Spleen (tissue), 11 donors: ENCODE measurements at regions not wholly inside any gene's neighbourhood (a gene's known extent, or its start where the extent isn't known, plus 50 kb on each side); places are given as distances from the start of the nearest gene placed in this dataset.

Experiments
- DNase-seq: peaks from one replicate; pipeline ENCODE4 v3.0.0-alpha.2; 2020
- H3K27ac ChIP-seq, 8 donors: fragments of 200-600 bp; sonication (generic) in 7 of 8; 1 replicate in 4 of 8; 2 replicates in 4 of 8; pipeline versions ENCODE4 v1.5.0 to v1.8.0; 2016 to 2021; ENCODE audit warnings: inconsistent platforms in 4 of 8, mild to moderate bottlenecking in 4 of 8, moderate library complexity in 1 of 8
- H3K27me3 ChIP-seq, 7 donors: fragments of 200-600 bp; sonication (generic) in 6 of 7; replicated peaks in 1 of 7; 1 replicate in 4 of 7; 2 replicates in 3 of 7; pipeline versions ENCODE4 v1.5.0 to v1.8.0; 2016 to 2021; ENCODE audit warnings: inconsistent platforms in 3 of 7, mild to moderate bottlenecking in 1 of 7
- H3K36me3 ChIP-seq, 6 donors: fragments of 200-600 bp; sonication (generic) in 5 of 6; 1 replicate in 4 of 6; 2 replicates in 2 of 6; pipeline versions ENCODE4 v1.5.0 to v1.8.0; 2016 to 2021; ENCODE audit warnings: inconsistent platforms in 2 of 6
- H3K4me1 ChIP-seq, 6 donors: fragments of 200-600 bp; sonication (generic) in 5 of 6; 1 replicate in 3 of 6; 2 replicates in 3 of 6; pipeline versions ENCODE4 v1.5.0 to v1.8.0; 2016 to 2021; ENCODE audit warnings: inconsistent platforms in 3 of 6
- H3K4me3 ChIP-seq, 8 donors: fragments of 200-600 bp; sonication (generic) in 7 of 8; 1 replicate in 4 of 8; 2 replicates in 4 of 8; pipeline versions ENCODE4 v1.5.0 to v1.8.0; 2016 to 2021; ENCODE audit warnings: inconsistent platforms in 4 of 8, mild to moderate bottlenecking in 4 of 8, moderate library complexity in 2 of 8
- H3K9me3 ChIP-seq, 8 donors: fragments of 200-600 bp; sonication (generic) in 7 of 8; 1 replicate in 4 of 8; 2 replicates in 4 of 8; pipeline versions ENCODE4 v1.5.0 to v1.8.0; 2016 to 2021; ENCODE audit warnings: inconsistent platforms in 4 of 8
- POLR2A ChIP-seq, 3 donors: fragments of 450-650 bp; IDR thresholded peaks; one replicate each; pipeline ENCODE4 v1.5.1; 2017; ENCODE audit warnings: antibody characterized with exemption in 3 of 3, mild to moderate bottlenecking in 1 of 3
- POLR2AphosphoS5 ChIP-seq, 3 donors: sonication (generic); formaldehyde crosslinking; IDR thresholded peaks; one replicate each; pipeline ENCODE4 v1.5.1; 2017; ENCODE audit warnings: antibody characterized with exemption in 3 of 3
- WGBS, 5 donors: extraction: QIAGEN DNeasy Blood & Tissue Kit in 3 of 5; methylation state at CpG; one replicate each; pipeline versions ENCODE4 v1.1.5 to v1.1.7; 2013 to 2018; 5-methylcytosine and 5-hydroxymethylcytosine counted together
- intact Hi-C: fragments of 100-400 bp; cut with DNase I; formaldehyde crosslinking; loops from one replicate; pipeline ENCODE4 v1.15.0; 2023; ENCODE audit warnings: low total_unique reads
- TF ChIP-seq, protein P1 (sequence below), 11 experiments: fragments of 200-600 bp in 7 of 11; fragments of 450-650 bp in 4 of 11; sonication (generic) in 4 of 11; IDR thresholded peaks in 8 of 11; conservative IDR thresholded peaks in 3 of 11; 1 replicate in 7 of 11; 2 replicates in 4 of 11; pipeline versions ENCODE4 v1.4.0 to v1.8.0; 2016 to 2021; ENCODE audit warnings: antibody characterized with exemption in 11 of 11, inconsistent platforms in 4 of 11, mild to moderate bottlenecking in 1 of 11
- donor health status: healthy with polysubstance abuse.
- donor health status: DM: no; HTN: no; CAD: no; lungs with moderate emphysema.
- donor health status: DM: no; HTN: no; CAD: no.
- donor health status: Bipolar disorder and iron deficiency.
- donor health status: healthy.
- donor health status: DM: no; HTN: no; CAD: no.
- donor health status: DM: yes; HTN: yes; CAD: no.

GRCh38 chr14:85319101-85319500, 210.8 kb upstream of the FLRT2 start:
- no peak for DNase-seq
- intact Hi-C loops: no loop called here
- Histone ChIP-seq H3K27me3 (no peaks in the 10 kb centered on the region), H3K4me1 (peaks cover 0 to 10% (median 5%) of the 10 kb centered on the region in 6 donors), H3K27ac (no peak overlapping the region), H3K9me3 (no peaks in the 10 kb centered on the region), H3K4me3 (no peak overlapping the region), H3K36me3 (no peaks in the 10 kb centered on the region)
- no peak for TF ChIP-seq POLR2A (IDR thresholded peaks at IDR 0.05)
- TF ChIP-seq, protein P1, sequence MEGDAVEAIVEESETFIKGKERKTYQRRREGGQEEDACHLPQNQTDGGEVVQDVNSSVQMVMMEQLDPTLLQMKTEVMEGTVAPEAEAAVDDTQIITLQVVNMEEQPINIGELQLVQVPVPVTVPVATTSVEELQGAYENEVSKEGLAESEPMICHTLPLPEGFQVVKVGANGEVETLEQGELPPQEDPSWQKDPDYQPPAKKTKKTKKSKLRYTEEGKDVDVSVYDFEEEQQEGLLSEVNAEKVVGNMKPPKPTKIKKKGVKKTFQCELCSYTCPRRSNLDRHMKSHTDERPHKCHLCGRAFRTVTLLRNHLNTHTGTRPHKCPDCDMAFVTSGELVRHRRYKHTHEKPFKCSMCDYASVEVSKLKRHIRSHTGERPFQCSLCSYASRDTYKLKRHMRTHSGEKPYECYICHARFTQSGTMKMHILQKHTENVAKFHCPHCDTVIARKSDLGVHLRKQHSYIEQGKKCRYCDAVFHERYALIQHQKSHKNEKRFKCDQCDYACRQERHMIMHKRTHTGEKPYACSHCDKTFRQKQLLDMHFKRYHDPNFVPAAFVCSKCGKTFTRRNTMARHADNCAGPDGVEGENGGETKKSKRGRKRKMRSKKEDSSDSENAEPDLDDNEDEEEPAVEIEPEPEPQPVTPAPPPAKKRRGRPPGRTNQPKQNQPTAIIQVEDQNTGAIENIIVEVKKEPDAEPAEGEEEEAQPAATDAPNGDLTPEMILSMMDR (IDR thresholded peaks at IDR 0.05 in 8 of 11, conservative IDR thresholded peaks at IDR 0.05 in 3 of 11): no peak
- TF ChIP-seq POLR2AphosphoS5 (IDR thresholded peaks at IDR 0.05): no peak
- 84 to 92% (median 88%) methylated on average over 5 of the region's 5 CpGs for WGBS, 5 donors

DNA sequence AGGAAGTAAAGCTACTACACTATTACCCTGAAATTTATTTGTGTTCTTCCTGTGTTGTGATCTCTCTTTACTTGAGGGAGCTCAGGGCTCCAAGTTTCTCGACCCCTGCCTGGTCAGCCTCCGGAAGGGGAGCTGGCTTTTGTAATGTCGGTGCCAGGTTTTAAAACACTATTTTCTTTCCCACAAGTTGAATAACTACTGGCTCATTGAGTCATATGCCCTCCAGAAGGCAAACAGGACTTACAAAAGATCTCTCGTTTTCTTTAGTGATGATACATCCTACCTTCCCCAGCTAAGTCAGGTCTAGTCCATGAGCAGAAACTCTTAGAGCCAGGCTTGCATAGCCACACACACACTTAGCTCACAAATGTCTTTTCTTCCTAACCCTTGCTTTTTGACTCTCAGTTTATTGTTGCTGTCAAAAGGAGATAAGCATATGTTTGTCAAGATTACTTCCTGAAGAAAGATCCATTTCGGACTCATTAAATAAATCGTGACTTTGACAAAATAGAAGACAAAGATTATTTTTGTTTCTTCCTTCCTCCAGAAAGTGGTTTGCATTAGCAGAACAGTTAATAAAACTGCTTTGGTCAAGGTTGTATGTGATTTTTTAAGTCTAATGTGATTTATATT, 209.8 kb upstream of the FLRT2 start:
- DNase-seq: no peak
- no peak overlapping the region for H3K4me3 ChIP-seq
- TF ChIP-seq, protein P1 (IDR thresholded peaks at IDR 0.05 in 8 of 11, conservative IDR thresholded peaks at IDR 0.05 in 3 of 11): no peak
- TF ChIP-seq POLR2AphosphoS5 (IDR thresholded peaks at IDR 0.05) (no peak), POLR2A (IDR thresholded peaks at IDR 0.05) (no peak)
- 10 to 17% (median 12%) methylated on average over 6 of the region's 6 CpGs for WGBS, 5 donors
- no peaks in the 10 kb centered on the region for H3K9me3 ChIP-seq
- H3K36me3 ChIP-seq: no peaks in the 10 kb centered on the region
- H3K4me1 ChIP-seq: peaks cover 0 to 10% (median 5%) of the 10 kb centered on the region in 6 donors
- H3K27me3 ChIP-seq: no peaks in the 10 kb centered on the region
- H3K27ac ChIP-seq: peak overlapping the region in 2 of 8 donors; percentile 19 to 46
- intact Hi-C loops: no loop called here

DNA sequence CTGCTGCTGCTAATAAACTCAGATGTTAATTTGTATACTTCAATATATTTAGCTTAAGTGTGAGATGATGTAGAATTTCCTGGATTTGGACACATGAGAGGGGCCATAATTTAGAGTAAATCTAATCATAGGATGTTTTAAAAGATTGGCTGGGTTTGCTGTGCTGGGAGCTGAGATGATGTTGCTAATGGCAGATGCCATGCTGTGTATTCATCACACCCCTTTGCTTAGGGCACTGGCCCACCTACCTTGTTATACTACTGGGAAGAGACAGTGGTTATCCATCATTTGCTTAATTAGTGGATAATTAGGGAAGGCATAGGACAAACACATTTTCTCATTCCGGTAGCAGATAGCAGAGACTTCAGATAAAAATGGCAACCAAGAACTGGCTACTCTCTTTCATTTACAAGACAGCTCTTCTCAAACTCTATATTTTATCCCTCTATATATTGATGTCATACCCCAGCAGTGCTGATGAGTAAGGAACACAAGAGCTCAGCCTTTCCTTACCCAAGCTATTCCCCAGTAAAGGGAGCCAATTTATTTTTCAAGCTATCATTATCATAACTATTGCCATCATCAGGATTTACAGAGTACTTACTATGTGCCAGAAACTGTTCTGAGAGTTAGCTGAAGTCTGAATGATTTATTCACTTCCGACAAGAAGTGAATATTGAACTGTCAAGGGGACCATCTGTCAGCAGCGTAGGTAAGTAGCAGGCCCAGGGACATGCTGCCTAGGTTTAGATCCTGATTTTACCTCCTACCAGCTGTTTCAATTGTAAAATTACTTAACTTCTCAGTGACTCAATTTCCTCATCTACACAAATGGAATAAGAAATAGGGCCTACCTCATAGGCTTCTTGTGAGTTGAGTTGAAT, 204.6 kb upstream of the FLRT2 start:
- peaks cover 0 to 7% (median 1%) of the 10 kb centered on the region in 6 donors for H3K4me1 ChIP-seq
- no peak overlapping the region for H3K4me3 ChIP-seq
- H3K27me3 ChIP-seq: no peaks in the 10 kb centered on the region
- 92 to 99% (median 93%) methylated on average over 3 of the region's 3 CpGs for WGBS, 5 donors
- no peaks in the 10 kb centered on the region for H3K36me3 ChIP-seq
- no peak for TF ChIP-seq POLR2A (IDR thresholded peaks at IDR 0.05)
- no peak for TF ChIP-seq POLR2AphosphoS5 (IDR thresholded peaks at IDR 0.05)
- TF ChIP-seq, protein P1 (IDR thresholded peaks at IDR 0.05 in 8 of 11, conservative IDR thresholded peaks at IDR 0.05 in 3 of 11): no peak
- DNase-seq: no peak
- intact Hi-C loops: no loop called here
- no peak overlapping the region for H3K27ac ChIP-seq
- no peaks in the 10 kb centered on the region for H3K9me3 ChIP-seq

- DNase-seq: no peak
- Histone ChIP-seq H3K9me3 (no peaks in the 10 kb centered on the region), H3K4me3 (no peak overlapping the region), H3K36me3 (no peaks in the 10 kb centered on the region), H3K4me1 (no peaks in the 10 kb centered on the region), H3K27ac (no peak overlapping the region), H3K27me3 (no peaks in the 10 kb centered on the region)
- intact Hi-C loops: no loop called here
- TF ChIP-seq, protein P1 (IDR thresholded peaks at IDR 0.05 in 8 of 11, conservative IDR thresholded peaks at IDR 0.05 in 3 of 11): no peak
- WGBS, 5 donors: 36 to 54% (median 40%) methylated on average over 1 of the region's 1 CpG
These were observed 197.5 kb upstream of the FLRT2 start for GRCh38 chr14:85332401-85332800.
